ENCODE measurements at regions not wholly inside any gene's neighbourhood (a gene's known extent, or its start where the extent isn't known, plus 50 kb on each side); places are given as distances from the start of the nearest gene placed in this dataset.

- DNase-seq: no peak
- Histone ChIP-seq H3K9ac (ENCODE audit: low read length) (no peak overlapping the region), H3K4me2 (ENCODE audit: low read depth, low read length, poor library complexity, severe bottlenecking) (no peak overlapping the region), H3K79me2 (ENCODE audit: low read length) (no peaks in the 10 kb centered on the region), H3K27me3 (ENCODE audit: low read length) (no peaks in the 10 kb centered on the region), H3K27ac (ENCODE audit: low read length) (no peak overlapping the region), H2AFZ (ENCODE audit: low read length) (no peak overlapping the region), H3K36me3 (ENCODE audit: insufficient read depth, low read length) (no peaks in the 10 kb centered on the region), H3K4me3 (ENCODE audit: low read length) (no peak overlapping the region), H3K9me3 (ENCODE audit: low read length) (no peaks in the 10 kb centered on the region), H3K9me2 (replicated peaks; ENCODE audit: insufficient read depth, low read length) (no peaks in the 10 kb centered on the region), H4K20me1 (ENCODE audit: insufficient read depth, low read depth, low read length) (no peaks in the 10 kb centered on the region; the same call in 1 of the 2 replicates), H3K4me1 (ENCODE audit: low read length) (peaks cover 26% of the 10 kb centered on the region)
Observed at GRCh38 chr3:72266016-72266370, 481.0 kb upstream of the PROK2 start.

DNA sequence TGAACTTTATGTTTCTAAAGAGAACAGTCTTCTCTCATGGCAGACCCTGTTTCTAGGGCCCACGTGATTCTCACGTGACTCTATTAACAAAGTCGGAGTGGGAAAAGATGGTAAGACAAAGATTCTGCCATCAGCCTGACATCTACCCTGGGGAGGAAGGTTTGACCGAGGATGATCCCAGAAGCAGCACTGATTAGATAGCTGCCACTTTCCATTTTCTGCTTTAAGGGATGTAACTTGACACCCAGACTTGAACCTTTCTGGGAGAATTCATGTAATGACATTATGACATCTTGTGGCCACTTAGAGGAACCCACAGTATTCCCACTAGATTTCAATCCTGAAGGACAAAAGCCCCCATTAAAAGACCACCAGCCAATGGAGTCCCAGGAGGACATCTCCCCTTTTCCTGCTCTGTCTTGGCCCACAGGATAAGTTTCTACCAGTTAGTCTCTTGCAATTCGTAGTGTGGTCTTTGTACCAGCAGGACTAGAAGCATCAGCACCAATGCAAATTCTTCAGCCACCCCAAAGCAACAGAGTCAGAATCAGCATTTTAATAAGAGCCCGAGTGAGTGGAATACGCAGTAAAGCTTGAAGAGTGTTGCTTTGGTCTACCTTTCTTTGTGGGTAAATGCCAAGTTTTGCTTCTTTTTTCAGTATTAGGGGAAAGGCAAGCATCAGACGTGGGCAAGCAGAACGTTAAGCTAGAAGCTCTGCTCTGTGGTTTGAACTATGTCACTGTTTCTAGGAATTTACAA is 480.5 kb upstream of the PROK2 start:
- H3K9me3 ChIP-seq (ENCODE audit: low read length): no peaks in the 10 kb centered on the region
- no peaks in the 10 kb centered on the region for H3K9me2 ChIP-seq (replicated peaks; ENCODE audit: insufficient read depth, low read length)
- H2AFZ ChIP-seq (ENCODE audit: low read length): no peak overlapping the region
- H3K4me3 ChIP-seq (ENCODE audit: low read length): no peak overlapping the region
- DNase-seq: peak; percentile 63
- no peaks in the 10 kb centered on the region for H3K27me3 ChIP-seq (ENCODE audit: low read length)
- H3K4me1 ChIP-seq (ENCODE audit: low read length): peaks cover 27% of the 10 kb centered on the region
- H3K4me2 ChIP-seq (ENCODE audit: low read depth, low read length, poor library complexity, severe bottlenecking): no peak overlapping the region
- H4K20me1 ChIP-seq (ENCODE audit: insufficient read depth, low read depth, low read length): no peaks in the 10 kb centered on the region; the same call in 1 of the 2 replicates
- no peaks in the 10 kb centered on the region for H3K79me2 ChIP-seq (ENCODE audit: low read length)
- no peak overlapping the region for H3K27ac ChIP-seq (ENCODE audit: low read length)
- H3K9ac ChIP-seq (ENCODE audit: low read length): no peak overlapping the region
- H3K36me3 ChIP-seq (ENCODE audit: insufficient read depth, low read length): no peaks in the 10 kb centered on the region

DNA sequence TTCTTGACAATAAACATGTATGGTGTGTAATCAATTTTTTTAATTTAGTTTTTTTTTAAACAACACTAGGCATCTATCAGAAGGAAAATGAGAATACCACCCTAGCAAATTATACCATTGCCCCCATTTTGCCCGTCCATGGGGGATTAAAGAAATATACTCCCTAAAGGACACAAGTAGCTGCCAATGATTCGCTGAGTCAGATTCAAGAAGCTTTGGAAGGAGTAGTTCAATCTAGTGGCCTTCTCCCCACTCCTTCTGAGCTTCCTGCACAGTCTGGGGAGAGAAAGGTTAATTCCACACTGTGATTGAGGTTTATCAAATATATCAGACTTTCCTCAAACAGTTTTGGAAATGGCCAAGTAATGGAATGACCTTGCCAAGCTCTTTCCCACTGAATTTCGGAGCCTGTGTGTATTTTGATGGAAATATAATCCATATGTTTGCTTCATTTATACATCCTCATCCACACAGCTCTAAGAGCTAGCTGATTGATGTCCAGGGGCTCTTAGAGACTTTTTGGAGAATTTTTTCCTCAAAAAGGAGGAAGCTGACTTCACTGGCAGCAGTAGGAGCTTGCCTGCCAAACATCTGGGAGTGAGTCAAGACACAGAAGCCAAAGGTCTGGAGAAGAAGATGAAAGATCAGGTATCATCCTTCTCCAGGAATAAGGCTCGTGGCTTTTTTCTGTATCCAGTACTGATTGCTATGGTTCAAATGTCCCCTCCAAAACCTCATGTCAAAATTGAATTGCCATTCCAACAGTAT is 478.5 kb upstream of the PROK2 start:
- no peak overlapping the region for H3K27ac ChIP-seq (ENCODE audit: low read length)
- no peaks in the 10 kb centered on the region for H3K9me3 ChIP-seq (ENCODE audit: low read length)
- no peaks in the 10 kb centered on the region for H3K79me2 ChIP-seq (ENCODE audit: low read length)
- H3K4me3 ChIP-seq (ENCODE audit: low read length): no peak overlapping the region
- DNase-seq: no peak
- H2AFZ ChIP-seq (ENCODE audit: low read length): no peak overlapping the region
- H3K27me3 ChIP-seq (ENCODE audit: low read length): no peaks in the 10 kb centered on the region
- H4K20me1 ChIP-seq (ENCODE audit: insufficient read depth, low read depth, low read length): no peaks in the 10 kb centered on the region
- no peaks in the 10 kb centered on the region for H3K9me2 ChIP-seq (replicated peaks; ENCODE audit: insufficient read depth, low read length)
- no peaks in the 10 kb centered on the region for H3K36me3 ChIP-seq (ENCODE audit: insufficient read depth, low read length)
- H3K4me1 ChIP-seq (ENCODE audit: low read length): peaks cover 31% of the 10 kb centered on the region
- no peak overlapping the region for H3K9ac ChIP-seq (ENCODE audit: low read length)
- no peak overlapping the region for H3K4me2 ChIP-seq (ENCODE audit: low read depth, low read length, poor library complexity, severe bottlenecking)

DNA sequence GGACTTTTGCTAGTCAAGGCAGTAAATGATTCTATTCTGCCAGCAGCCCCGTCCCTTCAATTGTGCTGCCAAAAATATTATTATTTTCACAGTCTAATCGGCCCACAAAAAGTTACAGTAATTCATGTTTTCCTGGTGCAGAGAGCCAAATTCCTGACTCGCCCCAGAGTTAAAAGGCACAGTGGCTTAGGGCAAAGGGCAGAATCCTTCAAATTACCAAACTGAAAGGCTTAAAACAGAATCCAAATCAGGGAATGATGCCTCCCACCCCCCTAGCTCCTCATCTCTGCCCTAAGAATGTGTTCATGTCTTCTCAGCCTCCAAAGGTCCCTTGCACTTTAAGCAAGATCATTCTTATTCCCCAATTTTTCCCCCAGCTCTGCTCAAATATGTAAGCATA is 477.8 kb upstream of the PROK2 start:
- Histone ChIP-seq H4K20me1 (ENCODE audit: insufficient read depth, low read depth, low read length) (no peaks in the 10 kb centered on the region), H2AFZ (ENCODE audit: low read length) (no peak overlapping the region), H3K36me3 (ENCODE audit: insufficient read depth, low read length) (no peaks in the 10 kb centered on the region), H3K4me2 (ENCODE audit: low read depth, low read length, poor library complexity, severe bottlenecking) (no peak overlapping the region), H3K9ac (ENCODE audit: low read length) (no peak overlapping the region), H3K79me2 (ENCODE audit: low read length) (no peaks in the 10 kb centered on the region), H3K9me3 (ENCODE audit: low read length) (no peaks in the 10 kb centered on the region; the same call in 1 of the 2 replicates), H3K27me3 (ENCODE audit: low read length) (no peaks in the 10 kb centered on the region), H3K4me1 (ENCODE audit: low read length) (peaks cover 31% of the 10 kb centered on the region), H3K27ac (ENCODE audit: low read length) (no peak overlapping the region), H3K4me3 (ENCODE audit: low read length) (no peak overlapping the region), H3K9me2 (replicated peaks; ENCODE audit: insufficient read depth, low read length) (no peaks in the 10 kb centered on the region)
- no peak for DNase-seq

GRCh38 chr3:72261566-72262564 is 476.9 kb upstream of the PROK2 start:
- no peaks in the 10 kb centered on the region for H3K79me2 ChIP-seq (ENCODE audit: low read length)
- H3K4me1 ChIP-seq (ENCODE audit: low read length): peaks cover 31% of the 10 kb centered on the region
- H3K9me2 ChIP-seq (replicated peaks; ENCODE audit: insufficient read depth, low read length): no peaks in the 10 kb centered on the region
- H2AFZ ChIP-seq (ENCODE audit: low read length): no peak overlapping the region
- no peak overlapping the region for H3K9ac ChIP-seq (ENCODE audit: low read length)
- H3K9me3 ChIP-seq (ENCODE audit: low read length): no peaks in the 10 kb centered on the region; the same call in 1 of the 2 replicates
- no peak for DNase-seq
- no peak overlapping the region for H3K4me3 ChIP-seq (ENCODE audit: low read length)
- H3K4me2 ChIP-seq (ENCODE audit: low read depth, low read length, poor library complexity, severe bottlenecking): no peak overlapping the region
- no peak overlapping the region for H3K27ac ChIP-seq (ENCODE audit: low read length)
- H3K27me3 ChIP-seq (ENCODE audit: low read length): no peaks in the 10 kb centered on the region
- H4K20me1 ChIP-seq (ENCODE audit: insufficient read depth, low read depth, low read length): no peaks in the 10 kb centered on the region
- H3K36me3 ChIP-seq (ENCODE audit: insufficient read depth, low read length): no peaks in the 10 kb centered on the region

GRCh38 chr3:72260588-72260910 is 475.6 kb upstream of the PROK2 start:
- Histone ChIP-seq H3K27me3 (ENCODE audit: low read length) (no peaks in the 10 kb centered on the region), H2AFZ (ENCODE audit: low read length) (no peak overlapping the region), H3K27ac (ENCODE audit: low read length) (no peak overlapping the region), H3K4me1 (ENCODE audit: low read length) (peaks cover 36% of the 10 kb centered on the region), H3K36me3 (ENCODE audit: insufficient read depth, low read length) (no peaks in the 10 kb centered on the region), H3K79me2 (ENCODE audit: low read length) (no peaks in the 10 kb centered on the region), H4K20me1 (ENCODE audit: insufficient read depth, low read depth, low read length) (no peaks in the 10 kb centered on the region), H3K9me2 (replicated peaks; ENCODE audit: insufficient read depth, low read length) (no peaks in the 10 kb centered on the region), H3K4me2 (ENCODE audit: low read depth, low read length, poor library complexity, severe bottlenecking) (no peak overlapping the region), H3K4me3 (ENCODE audit: low read length) (no peak overlapping the region), H3K9me3 (ENCODE audit: low read length) (no peaks in the 10 kb centered on the region; the same call in 1 of the 2 replicates), H3K9ac (ENCODE audit: low read length) (no peak overlapping the region)
- no peak for DNase-seq

- Histone ChIP-seq H3K9me3 (ENCODE audit: low read length) (no peaks in the 10 kb centered on the region; the same call in 1 of the 2 replicates), H3K4me3 (ENCODE audit: low read length) (no peak overlapping the region)
- DNase-seq: no peak
Observed at GRCh38 chr3:72259755-72260587, 475.0 kb upstream of the PROK2 start.

More at GRCh38 chr3:72259755-72260587, 475.0 kb upstream of the PROK2 start:
- Histone ChIP-seq H4K20me1 (ENCODE audit: insufficient read depth, low read depth, low read length) (no peaks in the 10 kb centered on the region), H3K27ac (ENCODE audit: low read length) (no peak overlapping the region), H3K4me1 (ENCODE audit: low read length) (peaks cover 34% of the 10 kb centered on the region), H3K9ac (ENCODE audit: low read length) (no peak overlapping the region), H3K36me3 (ENCODE audit: insufficient read depth, low read length) (no peaks in the 10 kb centered on the region), H3K4me2 (ENCODE audit: low read depth, low read length, poor library complexity, severe bottlenecking) (no peak overlapping the region), H3K9me2 (replicated peaks; ENCODE audit: insufficient read depth, low read length) (no peaks in the 10 kb centered on the region), H2AFZ (ENCODE audit: low read length) (no peak overlapping the region), H3K79me2 (ENCODE audit: low read length) (no peaks in the 10 kb centered on the region), H3K27me3 (ENCODE audit: low read length) (no peaks in the 10 kb centered on the region)
